ENCODE measurements at regions not wholly inside any gene's neighbourhood (a gene's known extent, or its start where the extent isn't known, plus 50 kb on each side); places are given as distances from the start of the nearest gene placed in this dataset.
"Not testable (repeated sequence)": the region's sequence is repeated elsewhere in the genome, so short reads cannot be mapped to it uniquely, and the experiment has no call there.

DNA sequence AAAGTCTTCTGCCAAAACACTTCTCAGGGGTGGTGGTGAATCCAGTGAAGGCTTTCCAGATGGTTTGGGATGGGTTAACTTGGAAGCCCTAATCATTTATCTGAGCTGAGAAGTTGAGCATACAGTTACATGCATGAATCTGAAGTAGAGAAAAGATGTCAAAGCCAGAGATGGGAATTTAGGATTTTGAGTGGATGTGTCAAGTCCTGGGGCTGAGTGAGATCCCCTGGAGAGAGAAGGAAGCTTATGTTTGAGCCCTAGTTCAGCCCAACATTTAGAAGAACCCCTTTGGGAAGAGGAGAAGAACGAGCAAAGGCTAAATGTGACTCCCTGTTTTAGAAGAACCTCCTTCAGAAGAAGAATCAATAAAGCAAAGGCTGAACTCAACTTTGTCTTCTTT lies 129.1 kb upstream of the TPTE start:
- H3K27me3 ChIP-seq (ENCODE audit: control insufficient read depth in 1 of 2, insufficient read depth in 2 of 2, low read length in 1 of 2); H3K9me3 ChIP-seq (ENCODE audit: control insufficient read depth, low read length); DNase-seq; H3K36me3 ChIP-seq (ENCODE audit: control insufficient read depth in 1 of 2, insufficient read depth in 2 of 2, low read length in 1 of 2); H3K4me3 ChIP-seq (ENCODE audit: low read length in 2 of 2); H3K4me1 ChIP-seq (ENCODE audit: control insufficient read depth in 1 of 2, insufficient read depth in 2 of 2, low read length in 2 of 2); intact Hi-C loops (cut with DNase I); H3K27ac ChIP-seq (ENCODE audit: low read depth in 1 of 2, low read length in 2 of 2): not testable (repeated sequence)
- WGBS, 2 donors = no CpG with 5 or more reads among the region's 1 CpG
- peak; percentile 4 for ATAC-seq (ENCODE audit: low FRiP score)

DNA sequence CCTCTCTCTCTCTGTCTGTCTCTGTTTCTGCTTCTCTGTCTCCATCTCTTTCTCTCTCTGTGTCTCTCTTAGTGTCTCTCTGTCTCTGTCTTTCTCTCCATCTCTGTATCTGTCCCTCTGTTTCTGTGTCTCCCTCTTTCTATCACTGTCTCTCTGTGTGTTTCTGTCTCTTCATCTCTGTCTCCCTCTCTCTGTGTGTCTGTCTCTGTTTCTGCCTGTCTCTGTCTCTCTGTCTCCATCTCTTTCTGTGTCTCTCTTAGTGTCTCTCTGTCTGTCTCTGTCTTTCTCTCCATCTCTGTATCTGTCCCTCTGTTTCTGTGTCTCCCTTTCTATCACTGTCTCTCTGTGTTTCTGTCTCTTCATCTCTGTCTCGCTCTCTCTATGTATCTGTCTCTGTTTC lies 125.4 kb upstream of the TPTE start:
- 42 to 64% methylated on average over 1 of the region's 1 CpG for WGBS, 2 donors
- DNase-seq = not testable (repeated sequence)

GRCh38 chr21:10397495-10397915 lies 123.9 kb upstream of the TPTE start:
- H3K27ac ChIP-seq (ENCODE audit: low read depth in 1 of 2, low read length in 2 of 2); H3K9me3 ChIP-seq (ENCODE audit: control insufficient read depth, low read length); H3K27me3 ChIP-seq (ENCODE audit: control insufficient read depth in 1 of 2, insufficient read depth in 2 of 2, low read length in 1 of 2); H3K4me3 ChIP-seq (ENCODE audit: low read length in 2 of 2); H3K36me3 ChIP-seq (ENCODE audit: control insufficient read depth in 1 of 2, insufficient read depth in 2 of 2, low read length in 1 of 2); intact Hi-C loops (cut with DNase I); H3K4me1 ChIP-seq (ENCODE audit: control insufficient read depth in 1 of 2, insufficient read depth in 2 of 2, low read length in 2 of 2): not testable (repeated sequence)
- peak in 1 of 2 donors; percentile 80 for DNase-seq
- 70 to 73% methylated on average over 13 of the region's 13 CpGs for WGBS, 2 donors
- peak; percentile 20 for ATAC-seq (ENCODE audit: low FRiP score)

More for the DNA sequence above, 125.4 kb upstream of the TPTE start:
- H3K27me3 ChIP-seq (ENCODE audit: control insufficient read depth in 1 of 2, insufficient read depth in 2 of 2, low read length in 1 of 2); intact Hi-C loops (cut with DNase I); H3K27ac ChIP-seq (ENCODE audit: low read depth in 1 of 2, low read length in 2 of 2); H3K9me3 ChIP-seq (ENCODE audit: control insufficient read depth, low read length); H3K4me1 ChIP-seq (ENCODE audit: control insufficient read depth in 1 of 2, insufficient read depth in 2 of 2, low read length in 2 of 2); H3K4me3 ChIP-seq (ENCODE audit: low read length in 2 of 2); H3K36me3 ChIP-seq (ENCODE audit: control insufficient read depth in 1 of 2, insufficient read depth in 2 of 2, low read length in 1 of 2); ATAC-seq (ENCODE audit: low FRiP score): not testable (repeated sequence)

GRCh38 chr21:10398692-10399489 lies 122.5 kb upstream of the TPTE start:
- H3K9me3 ChIP-seq (ENCODE audit: control insufficient read depth, low read length); intact Hi-C loops (cut with DNase I): not testable (repeated sequence)
- 78 to 79% methylated on average over 8 of the region's 10 CpGs for WGBS, 2 donors

DNA sequence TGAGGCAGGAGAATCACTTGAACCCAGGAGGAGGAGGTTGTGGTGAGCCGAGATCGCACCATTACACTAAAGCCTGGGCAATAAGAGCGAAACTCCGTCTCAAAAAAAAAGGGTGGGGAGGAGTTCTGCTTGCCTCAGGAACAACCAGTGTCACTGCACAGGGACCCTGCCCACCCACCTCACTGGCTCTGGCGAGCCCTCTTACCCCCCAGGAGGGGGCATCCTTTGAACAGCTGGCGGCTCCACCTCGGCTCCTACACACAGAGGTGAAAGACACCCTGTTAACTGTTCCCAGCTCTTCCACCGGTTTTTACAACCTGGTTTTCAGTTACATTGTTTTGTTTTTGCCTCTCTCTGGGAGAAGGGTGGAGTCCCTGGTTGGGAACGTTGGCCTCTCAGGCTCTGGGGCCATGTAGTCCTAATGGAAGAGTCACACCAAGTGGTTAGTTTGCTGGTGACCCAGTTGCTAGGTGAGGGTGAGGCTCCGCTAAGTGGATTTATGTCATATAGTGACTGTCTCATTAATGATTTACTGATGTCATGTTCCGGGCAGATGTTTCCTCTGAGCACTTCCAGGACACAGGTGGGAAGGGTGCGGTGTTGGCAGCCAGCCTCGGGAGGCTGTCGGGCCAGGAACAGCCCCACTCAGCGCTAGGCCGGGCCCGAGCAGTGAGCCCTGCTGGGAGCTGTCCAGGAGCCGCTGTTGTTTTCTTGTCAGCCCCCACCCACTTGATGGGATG lies 120.6 kb upstream of the TPTE start:
- H3K27ac ChIP-seq (ENCODE audit: low read depth in 1 of 2, low read length in 2 of 2); H3K4me3 ChIP-seq (ENCODE audit: low read length in 2 of 2); H3K36me3 ChIP-seq (ENCODE audit: control insufficient read depth in 1 of 2, insufficient read depth in 2 of 2, low read length in 1 of 2); H3K27me3 ChIP-seq (ENCODE audit: control insufficient read depth in 1 of 2, insufficient read depth in 2 of 2, low read length in 1 of 2); intact Hi-C loops (cut with DNase I); H3K9me3 ChIP-seq (ENCODE audit: control insufficient read depth, low read length); H3K4me1 ChIP-seq (ENCODE audit: control insufficient read depth in 1 of 2, insufficient read depth in 2 of 2, low read length in 2 of 2): not testable (repeated sequence)
- WGBS, 2 donors = 74 to 78% methylated on average over 18 of the region's 18 CpGs
- peak in 1 of 2 donors; percentile 71 for DNase-seq
- ATAC-seq (ENCODE audit: low FRiP score) = peak; percentile 1

More at GRCh38 chr21:10398692-10399489, 122.5 kb upstream of the TPTE start:
- not testable (repeated sequence) for DNase-seq; H3K27ac ChIP-seq (ENCODE audit: low read depth in 1 of 2, low read length in 2 of 2); ATAC-seq (ENCODE audit: low FRiP score); H3K27me3 ChIP-seq (ENCODE audit: control insufficient read depth in 1 of 2, insufficient read depth in 2 of 2, low read length in 1 of 2); H3K4me3 ChIP-seq (ENCODE audit: low read length in 2 of 2); H3K36me3 ChIP-seq (ENCODE audit: control insufficient read depth in 1 of 2, insufficient read depth in 2 of 2, low read length in 1 of 2); H3K4me1 ChIP-seq (ENCODE audit: control insufficient read depth in 1 of 2, insufficient read depth in 2 of 2, low read length in 2 of 2)

DNA sequence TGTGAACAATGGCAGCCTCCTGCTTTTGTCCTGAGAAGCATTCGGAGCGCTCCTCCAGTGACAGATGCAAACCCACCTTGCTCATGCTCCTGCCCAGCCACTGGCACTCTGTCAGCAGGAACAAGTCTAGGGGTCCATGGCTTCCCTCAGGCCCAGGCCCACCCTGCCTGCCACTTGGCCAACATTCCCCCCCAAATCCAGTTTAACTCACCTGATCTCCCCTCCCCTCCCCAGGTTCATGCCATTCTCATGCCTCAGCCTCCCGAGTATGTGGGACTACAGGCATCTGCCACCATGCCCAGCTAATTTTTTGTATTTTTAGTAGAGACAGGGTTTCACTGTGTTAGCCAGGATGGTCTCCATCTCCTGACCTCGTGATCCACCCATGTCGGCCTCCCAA lies 118.9 kb upstream of the TPTE start:
- H3K4me1 ChIP-seq (ENCODE audit: control insufficient read depth in 1 of 2, insufficient read depth in 2 of 2, low read length in 2 of 2); H3K27me3 ChIP-seq (ENCODE audit: control insufficient read depth in 1 of 2, insufficient read depth in 2 of 2, low read length in 1 of 2); H3K36me3 ChIP-seq (ENCODE audit: control insufficient read depth in 1 of 2, insufficient read depth in 2 of 2, low read length in 1 of 2); H3K4me3 ChIP-seq (ENCODE audit: low read length in 2 of 2); H3K9me3 ChIP-seq (ENCODE audit: control insufficient read depth, low read length); H3K27ac ChIP-seq (ENCODE audit: low read depth in 1 of 2, low read length in 2 of 2); intact Hi-C loops (cut with DNase I): not testable (repeated sequence)
- DNase-seq = peak in 1 of 2 donors; percentile 76
- 71 to 74% methylated on average over 5 of the region's 5 CpGs for WGBS, 2 donors
- ATAC-seq (ENCODE audit: low FRiP score) = peak; percentile 20

- H3K4me3 ChIP-seq (ENCODE audit: low read length in 2 of 2); intact Hi-C loops (cut with DNase I); H3K36me3 ChIP-seq (ENCODE audit: control insufficient read depth in 1 of 2, insufficient read depth in 2 of 2, low read length in 1 of 2); H3K27ac ChIP-seq (ENCODE audit: low read depth in 1 of 2, low read length in 2 of 2); H3K4me1 ChIP-seq (ENCODE audit: control insufficient read depth in 1 of 2, insufficient read depth in 2 of 2, low read length in 2 of 2); H3K9me3 ChIP-seq (ENCODE audit: control insufficient read depth, low read length); H3K27me3 ChIP-seq (ENCODE audit: control insufficient read depth in 1 of 2, insufficient read depth in 2 of 2, low read length in 1 of 2); ATAC-seq (ENCODE audit: low FRiP score): not testable (repeated sequence)
- WGBS, 2 donors = 70% methylated on average over 36 of the region's 36 CpGs
- DNase-seq = peak in 1 of 2 donors; percentile 82
Observed at GRCh38 chr21:10405331-10405730, 116.1 kb upstream of the TPTE start.

DNA sequence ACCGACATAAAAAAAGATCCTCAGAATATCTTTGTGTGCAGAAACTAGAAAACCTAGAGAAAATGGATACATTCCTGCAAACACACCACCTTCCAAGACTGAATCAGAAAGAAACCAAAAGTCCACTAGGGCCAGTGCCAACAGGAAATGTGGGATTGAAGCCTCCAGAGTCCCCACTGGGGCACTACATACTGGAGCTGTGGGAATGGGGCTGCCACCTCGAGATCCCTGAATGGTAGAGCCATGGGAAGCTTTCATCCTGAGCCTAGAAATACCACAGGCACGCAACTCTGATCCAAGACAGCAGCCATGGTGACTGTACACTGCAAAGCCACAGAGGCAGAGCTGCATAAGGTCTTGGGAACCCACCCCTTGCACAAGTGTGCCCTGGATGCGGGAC lies 111.6 kb upstream of the TPTE start:
- H3K9me3 ChIP-seq (ENCODE audit: control insufficient read depth, low read length); H3K4me3 ChIP-seq (ENCODE audit: low read length in 2 of 2); H3K27me3 ChIP-seq (ENCODE audit: control insufficient read depth in 1 of 2, insufficient read depth in 2 of 2, low read length in 1 of 2); H3K36me3 ChIP-seq (ENCODE audit: control insufficient read depth in 1 of 2, insufficient read depth in 2 of 2, low read length in 1 of 2); intact Hi-C loops (cut with DNase I); H3K27ac ChIP-seq (ENCODE audit: low read depth in 1 of 2, low read length in 2 of 2); H3K4me1 ChIP-seq (ENCODE audit: control insufficient read depth in 1 of 2, insufficient read depth in 2 of 2, low read length in 2 of 2); DNase-seq; ATAC-seq (ENCODE audit: low FRiP score): not testable (repeated sequence)
- 39 to 44% methylated on average over 3 of the region's 4 CpGs for WGBS, 2 donors

Data from aorta (tissue), 5 donors.